Esophagus mucosa (tissue), 1 donor: ENCODE measurements at regions not wholly inside any gene's neighbourhood (a gene's known extent, or its start where the extent isn't known, plus 50 kb on each side); places are given as distances from the start of the nearest gene placed in this dataset.

Experiments used
- ATAC-seq: fragments of 200-7000 bp; cut with Tn5 transposase; one replicate; pipeline ENCODE4 v1.9.1; 2020
- donor health status: DM: yes; HTN: yes; CAD: no.

- ATAC-seq = no peak
Observed at GRCh38 chr7:13044309-13044708, 356.9 kb downstream of the ARL4A start.

GRCh38 chr7:13047061-13047460, 359.6 kb downstream of the ARL4A start:
- no peak for ATAC-seq

GRCh38 chr7:13049946-13050345, 362.5 kb downstream of the ARL4A start:
- no peak for ATAC-seq

GRCh38 chr7:13050703-13051102, 363.3 kb downstream of the ARL4A start:
- no peak for ATAC-seq

GRCh38 chr7:13055732-13056368, 368.4 kb downstream of the ARL4A start:
- ATAC-seq = no peak

- ATAC-seq = no peak
Observed at GRCh38 chr7:13057462-13058200, 370.2 kb downstream of the ARL4A start.

GRCh38 chr7:13060173-13060572, 372.7 kb downstream of the ARL4A start:
- ATAC-seq = no peak

- peak; percentile 74 for ATAC-seq
Observed at GRCh38 chr7:13061115-13061514, 373.7 kb downstream of the ARL4A start.

- no peak for ATAC-seq
Observed at GRCh38 chr7:13062631-13063030, 375.2 kb downstream of the ARL4A start.

- no peak for ATAC-seq
Observed at GRCh38 chr7:13067036-13067435, 379.6 kb downstream of the ARL4A start.

- no peak for ATAC-seq
Observed at GRCh38 chr7:13068032-13068431, 380.6 kb downstream of the ARL4A start.

GRCh38 chr7:13069841-13070240, 382.4 kb downstream of the ARL4A start:
- no peak for ATAC-seq

- no peak for ATAC-seq
Observed at GRCh38 chr7:13072014-13072413, 384.6 kb downstream of the ARL4A start.

- no peak for ATAC-seq
Observed at GRCh38 chr7:13077466-13077865, 390.0 kb downstream of the ARL4A start.

- no peak for ATAC-seq
Observed at GRCh38 chr7:13078105-13078504, 390.7 kb downstream of the ARL4A start.

GRCh38 chr7:13090959-13091358, 403.5 kb downstream of the ARL4A start:
- no peak for ATAC-seq

- ATAC-seq = no peak
Observed at GRCh38 chr7:13091974-13092707, 404.7 kb downstream of the ARL4A start.

GRCh38 chr7:13092708-13093005, 405.2 kb downstream of the ARL4A start:
- no peak for ATAC-seq

- no peak for ATAC-seq
Observed at GRCh38 chr7:13093160-13093559, 405.7 kb downstream of the ARL4A start.

GRCh38 chr7:13097499-13097898, 410.1 kb downstream of the ARL4A start:
- no peak for ATAC-seq

- no peak for ATAC-seq
Observed at GRCh38 chr7:13098161-13098560, 410.7 kb downstream of the ARL4A start.

GRCh38 chr7:13099154-13099795, 411.8 kb downstream of the ARL4A start:
- ATAC-seq = peak; percentile 97

- peak; percentile 76 for ATAC-seq
Observed at GRCh38 chr7:13104128-13104527, 416.7 kb downstream of the ARL4A start.
